ENCODE measurements at regions not wholly inside any gene's neighbourhood (a gene's known extent, or its start where the extent isn't known, plus 50 kb on each side); places are given as distances from the start of the nearest gene placed in this dataset.

GRCh38 chr18:67652288-67652687, 135.8 kb upstream of the DSEL start:
- 52% methylated on average over 1 of the region's 1 CpG for WGBS
- no peak for ATAC-seq
- H3K4me1 ChIP-seq (ENCODE audit: control insufficient read depth, insufficient read depth, low read length), result no peaks in the 10 kb centered on the region
- no peak overlapping the region for H3K27ac ChIP-seq (ENCODE audit: low read length)
- intact Hi-C loops (cut with DNase I), result no loop called here
- no peaks in the 10 kb centered on the region for H3K9me3 ChIP-seq (ENCODE audit: control insufficient read depth, low read length)
- H3K4me3 ChIP-seq (ENCODE audit: low read length), result no peak overlapping the region
- no peak for DNase-seq
- H3K27me3 ChIP-seq (ENCODE audit: control insufficient read depth, insufficient read depth), result no peaks in the 10 kb centered on the region

GRCh38 chr18:67651438-67651837, 134.9 kb upstream of the DSEL start:
- ATAC-seq (peak; percentile 84 to 87), DNase-seq (peak in 1 of 3 donors; percentile 37)
- no peak overlapping the region for H3K4me3 ChIP-seq (ENCODE audit: low read length)
- intact Hi-C loops (cut with DNase I), result no loop called here
- 25% methylated on average over 4 of the region's 4 CpGs for WGBS
- H3K27me3 ChIP-seq (ENCODE audit: control insufficient read depth, insufficient read depth), result no peaks in the 10 kb centered on the region
- no peak overlapping the region for H3K27ac ChIP-seq (ENCODE audit: low read length)
- no peaks in the 10 kb centered on the region for H3K9me3 ChIP-seq (ENCODE audit: control insufficient read depth, low read length)
- no peaks in the 10 kb centered on the region for H3K4me1 ChIP-seq (ENCODE audit: control insufficient read depth, insufficient read depth, low read length)

GRCh38 chr18:67650686-67651385, 134.3 kb upstream of the DSEL start:
- Histone ChIP-seq H3K27ac (ENCODE audit: low read length) (no peak overlapping the region), H3K4me3 (ENCODE audit: low read length) (no peak overlapping the region), H3K27me3 (ENCODE audit: control insufficient read depth, insufficient read depth) (no peaks in the 10 kb centered on the region), H3K4me1 (ENCODE audit: control insufficient read depth, insufficient read depth, low read length) (no peaks in the 10 kb centered on the region), H3K9me3 (ENCODE audit: control insufficient read depth, low read length) (no peaks in the 10 kb centered on the region)
- ATAC-seq (no peak), DNase-seq (no peak)
- WGBS, result 57% methylated on average over 6 of the region's 6 CpGs
- intact Hi-C loops (cut with DNase I), result no loop called here

- WGBS, result 93% methylated on average over 2 of the region's 2 CpGs
- Histone ChIP-seq H3K4me1 (ENCODE audit: control insufficient read depth, insufficient read depth, low read length) (no peaks in the 10 kb centered on the region), H3K4me3 (ENCODE audit: low read length) (no peak overlapping the region), H3K27ac (ENCODE audit: low read length) (no peak overlapping the region), H3K27me3 (ENCODE audit: control insufficient read depth, insufficient read depth) (no peaks in the 10 kb centered on the region), H3K9me3 (ENCODE audit: control insufficient read depth, low read length) (no peaks in the 10 kb centered on the region)
- no peak for ATAC-seq
- no peak for DNase-seq
- intact Hi-C loops (cut with DNase I), result no loop called here
Measured at GRCh38 chr18:67646890-67647289, 130.4 kb upstream of the DSEL start.

- H3K4me1 ChIP-seq (ENCODE audit: control insufficient read depth, insufficient read depth, low read length), result no peaks in the 10 kb centered on the region
- H3K27me3 ChIP-seq (ENCODE audit: control insufficient read depth, insufficient read depth), result no peaks in the 10 kb centered on the region
- H3K4me3 ChIP-seq (ENCODE audit: low read length), result no peak overlapping the region
- intact Hi-C loops (cut with DNase I), result no loop called here
- ATAC-seq (no peak), DNase-seq (no peak)
- H3K9me3 ChIP-seq (ENCODE audit: control insufficient read depth, low read length), result no peaks in the 10 kb centered on the region
- 93% methylated on average over 2 of the region's 2 CpGs for WGBS
- no peak overlapping the region for H3K27ac ChIP-seq (ENCODE audit: low read length)
Measured at GRCh38 chr18:67644226-67644625, 127.7 kb upstream of the DSEL start.

GRCh38 chr18:67639872-67640271, 123.4 kb upstream of the DSEL start:
- intact Hi-C loops (cut with DNase I), result no loop called here
- no peaks in the 10 kb centered on the region for H3K27me3 ChIP-seq (ENCODE audit: control insufficient read depth, insufficient read depth)
- H3K27ac ChIP-seq (ENCODE audit: low read length), result no peak overlapping the region
- H3K4me1 ChIP-seq (ENCODE audit: control insufficient read depth, insufficient read depth, low read length), result no peaks in the 10 kb centered on the region
- no peak for DNase-seq
- no peak for ATAC-seq
- WGBS, result 85% methylated on average over 2 of the region's 2 CpGs
- no peak overlapping the region for H3K4me3 ChIP-seq (ENCODE audit: low read length)
- H3K9me3 ChIP-seq (ENCODE audit: control insufficient read depth, low read length), result no peaks in the 10 kb centered on the region

- DNase-seq, result peak in 1 of 3 donors; percentile 38
- no peak overlapping the region for H3K4me3 ChIP-seq (ENCODE audit: low read length)
- WGBS, result 88% methylated on average over 32 of the region's 32 CpGs
- H3K27ac ChIP-seq (ENCODE audit: low read length), result no peak overlapping the region
- ATAC-seq, result no peak
- no peaks in the 10 kb centered on the region for H3K4me1 ChIP-seq (ENCODE audit: control insufficient read depth, insufficient read depth, low read length)
- no peaks in the 10 kb centered on the region for H3K27me3 ChIP-seq (ENCODE audit: control insufficient read depth, insufficient read depth)
- intact Hi-C loops (cut with DNase I), result no loop called here
- H3K9me3 ChIP-seq (ENCODE audit: control insufficient read depth, low read length), result no peaks in the 10 kb centered on the region
Measured at GRCh38 chr18:67636597-67637385, 120.3 kb upstream of the DSEL start.

- no peak for ATAC-seq
- no peaks in the 10 kb centered on the region for H3K27me3 ChIP-seq (ENCODE audit: control insufficient read depth, insufficient read depth)
- H3K9me3 ChIP-seq (ENCODE audit: control insufficient read depth, low read length), result no peaks in the 10 kb centered on the region
- WGBS, result 46% methylated on average over 4 of the region's 4 CpGs
- no peak overlapping the region for H3K4me3 ChIP-seq (ENCODE audit: low read length)
- intact Hi-C loops (cut with DNase I), result no loop called here
- no peak overlapping the region for H3K27ac ChIP-seq (ENCODE audit: low read length)
- no peak for DNase-seq
- H3K4me1 ChIP-seq (ENCODE audit: control insufficient read depth, insufficient read depth, low read length), result no peaks in the 10 kb centered on the region
Measured at GRCh38 chr18:67634631-67635338, 118.3 kb upstream of the DSEL start.

- Histone ChIP-seq H3K4me1 (ENCODE audit: control insufficient read depth, insufficient read depth, low read length) (no peaks in the 10 kb centered on the region), H3K27ac (ENCODE audit: low read length) (no peak overlapping the region), H3K27me3 (ENCODE audit: control insufficient read depth, insufficient read depth) (no peaks in the 10 kb centered on the region), H3K4me3 (ENCODE audit: low read length) (no peak overlapping the region), H3K9me3 (ENCODE audit: control insufficient read depth, low read length) (no peaks in the 10 kb centered on the region)
- intact Hi-C loops (cut with DNase I), result no loop called here
- 89% methylated on average over 6 of the region's 6 CpGs for WGBS
- no peak for ATAC-seq
- no peak for DNase-seq
Measured at GRCh38 chr18:67633939-67634338, 117.4 kb upstream of the DSEL start.

- intact Hi-C loops (cut with DNase I), result no loop called here
- Histone ChIP-seq H3K27ac (ENCODE audit: low read length) (no peak overlapping the region), H3K9me3 (ENCODE audit: control insufficient read depth, low read length) (no peaks in the 10 kb centered on the region), H3K4me1 (ENCODE audit: control insufficient read depth, insufficient read depth, low read length) (no peaks in the 10 kb centered on the region), H3K27me3 (ENCODE audit: control insufficient read depth, insufficient read depth) (no peaks in the 10 kb centered on the region), H3K4me3 (ENCODE audit: low read length) (no peak overlapping the region)
- no peak for ATAC-seq
- no peak for DNase-seq
- 68% methylated on average over 1 of the region's 1 CpG for WGBS
Measured at GRCh38 chr18:67621906-67622305, 105.4 kb upstream of the DSEL start.

- ATAC-seq (no peak), DNase-seq (no peak)
- Histone ChIP-seq H3K9me3 (ENCODE audit: control insufficient read depth, low read length) (no peaks in the 10 kb centered on the region), H3K27ac (ENCODE audit: low read length) (no peak overlapping the region), H3K4me1 (ENCODE audit: control insufficient read depth, insufficient read depth, low read length) (no peaks in the 10 kb centered on the region), H3K4me3 (ENCODE audit: low read length) (no peak overlapping the region), H3K27me3 (ENCODE audit: control insufficient read depth, insufficient read depth) (no peaks in the 10 kb centered on the region)
- intact Hi-C loops (cut with DNase I), result no loop called here
- WGBS, result 76% methylated on average over 2 of the region's 2 CpGs
Measured at GRCh38 chr18:67621049-67621713, 104.7 kb upstream of the DSEL start.
